GM21737 (cell line): ENCODE measurements at regions not wholly inside any gene's neighbourhood (a gene's known extent, or its start where the extent isn't known, plus 50 kb on each side); places are given as distances from the start of the nearest gene placed in this dataset.

Experiments used
- ATAC-seq: cut with Tn5 transposase; IDR thresholded peaks from one replicate; pipeline ENCODE4 v1.9.1; 2021; ENCODE audit warnings: mild to moderate bottlenecking, moderate library complexity; ENCODE audit not compliant: unreplicated experiment

DNA sequence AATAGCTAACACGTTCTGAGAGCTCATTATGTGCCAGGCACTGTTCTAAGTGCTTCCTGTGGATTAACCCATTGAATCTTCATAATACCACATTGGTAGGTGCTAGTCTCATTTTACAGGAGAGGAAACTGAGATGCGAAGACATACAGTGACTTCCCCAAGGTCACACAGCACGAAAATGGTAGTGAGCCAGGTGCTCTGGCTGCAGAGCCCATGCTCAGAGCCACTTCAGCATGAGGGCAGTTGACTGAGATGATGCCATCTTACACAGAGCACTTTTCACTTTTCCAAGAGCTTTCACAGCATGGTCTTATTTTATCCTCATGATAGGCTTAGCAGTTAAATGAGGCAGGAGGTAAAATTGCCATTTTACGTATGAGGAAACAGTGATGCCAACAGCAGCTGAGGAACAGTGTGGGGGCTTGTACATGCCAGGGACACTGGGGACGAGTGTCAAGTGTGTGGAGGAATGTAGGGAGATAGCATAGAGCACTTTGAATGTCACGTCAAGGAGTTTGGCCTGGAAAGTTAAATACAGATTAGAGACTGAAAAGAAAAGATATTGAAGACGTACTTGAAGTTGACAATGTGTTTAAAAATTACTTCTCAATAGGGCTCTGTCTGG, 180.0 kb downstream of the KIF4B start:
- ATAC-seq: no peak

DNA sequence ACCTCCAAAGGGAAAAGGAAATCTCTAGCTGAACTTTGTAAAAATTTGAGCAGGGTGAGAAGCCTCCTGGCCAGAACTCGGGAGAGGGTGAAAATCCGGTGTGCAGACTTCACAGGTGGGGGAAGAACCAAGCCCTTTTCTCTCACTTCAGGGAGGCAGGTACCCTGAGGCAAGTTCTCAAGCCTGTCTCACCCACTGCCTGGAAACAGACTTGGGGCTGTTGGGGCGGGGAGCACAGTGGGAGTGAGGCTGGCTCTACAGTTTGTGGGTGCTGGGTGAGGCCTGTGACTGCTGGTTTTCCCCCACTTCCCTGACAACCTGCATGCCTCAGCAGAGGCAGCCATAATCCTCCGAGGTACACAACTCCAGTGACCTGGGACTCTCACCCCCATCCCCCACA, 187.1 kb downstream of the KIF4B start:
- no peak for ATAC-seq

- ATAC-seq: no peak
These were observed 198.2 kb downstream of the KIF4B start for GRCh38 chr5:155211764-155212163.

DNA sequence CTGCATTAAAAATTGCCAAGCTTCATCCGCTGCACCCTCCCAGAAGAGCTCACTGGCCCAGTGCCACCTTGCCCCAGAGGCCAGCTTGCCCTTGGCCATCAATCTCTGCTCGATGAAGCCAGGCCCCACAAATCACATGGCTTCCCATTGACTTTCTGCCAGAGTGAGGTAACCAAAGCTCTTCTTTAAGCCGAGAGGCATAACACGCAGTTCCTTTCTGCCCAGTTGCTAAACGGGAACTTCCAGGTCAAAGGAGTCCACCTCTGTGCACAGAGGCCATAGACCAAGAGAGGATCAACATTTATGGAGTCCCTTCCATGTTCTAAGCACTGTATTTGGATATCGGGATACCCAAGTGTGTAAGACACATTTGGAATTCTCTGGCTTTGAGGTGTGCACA, 208.8 kb downstream of the KIF4B start:
- ATAC-seq: no peak

DNA sequence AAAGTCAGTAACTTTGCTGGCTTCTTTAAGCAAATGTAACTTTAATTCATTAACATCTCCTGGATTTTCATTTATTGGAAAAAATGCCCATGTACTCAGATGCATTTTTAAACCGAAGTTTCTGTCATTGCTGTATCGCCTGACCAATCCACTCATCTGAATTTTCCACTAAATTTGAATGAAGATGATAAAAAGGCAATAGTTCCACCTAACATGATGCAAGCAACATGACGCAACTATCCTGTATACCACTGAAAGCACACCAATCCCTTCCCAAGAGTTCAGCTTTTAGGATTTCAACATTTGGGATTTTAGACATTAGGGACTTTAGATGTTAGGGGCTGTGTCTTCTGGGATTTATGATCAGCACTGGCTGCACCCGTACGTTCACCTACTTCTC, 215.6 kb downstream of the KIF4B start:
- ATAC-seq: no peak

GRCh38 chr5:155239803-155240202, 226.2 kb downstream of the KIF4B start:
- no peak for ATAC-seq

GRCh38 chr5:155250596-155250995, 237.0 kb downstream of the KIF4B start:
- no peak for ATAC-seq

- no peak for ATAC-seq
These were observed 238.5 kb downstream of the KIF4B start for GRCh38 chr5:155252025-155252424.

DNA sequence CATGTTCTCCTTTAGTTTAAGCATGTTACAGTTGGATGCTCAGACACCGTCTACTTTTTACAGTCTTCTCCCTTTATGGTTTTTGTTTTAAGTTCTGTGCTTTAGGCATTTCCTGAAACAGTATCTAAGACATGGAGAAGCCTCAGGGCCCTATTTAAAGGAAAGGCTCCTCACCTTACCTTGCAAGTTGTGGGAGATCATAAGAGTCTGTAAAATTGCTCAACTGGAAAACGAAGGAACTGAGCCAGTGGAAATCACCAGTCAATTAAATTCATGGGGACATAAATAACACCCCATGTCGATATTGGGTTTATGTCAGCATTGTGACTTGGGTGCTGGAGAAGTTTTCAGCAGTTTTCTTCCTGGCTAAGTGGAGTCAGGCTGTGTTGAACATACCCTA, 239.2 kb downstream of the KIF4B start:
- ATAC-seq: no peak

- ATAC-seq: no peak
These were observed 240.8 kb downstream of the KIF4B start for GRCh38 chr5:155254399-155254798.

DNA sequence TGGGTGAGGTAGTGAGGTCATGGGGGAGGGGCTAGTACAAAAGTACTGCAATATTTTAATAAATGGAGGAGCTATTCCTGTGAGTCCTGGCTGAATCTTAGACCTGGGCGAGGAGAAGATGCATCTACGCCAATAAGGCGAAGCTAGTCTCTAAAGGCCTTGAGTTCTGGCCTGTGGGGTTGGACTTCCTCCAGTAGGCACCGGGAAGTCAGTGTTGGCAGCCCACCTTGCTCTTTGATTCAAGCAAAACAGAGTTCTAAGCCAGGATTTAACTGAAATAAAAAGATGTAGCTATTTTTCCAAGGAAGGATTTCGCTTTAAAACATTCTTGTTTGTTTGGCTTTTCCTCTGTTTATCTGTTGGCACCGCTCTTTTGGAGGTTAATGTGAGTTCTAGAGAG, 244.6 kb downstream of the KIF4B start:
- no peak for ATAC-seq

- no peak for ATAC-seq
These were observed 246.1 kb downstream of the KIF4B start for GRCh38 chr5:155259648-155260047.

- no peak for ATAC-seq
These were observed 247.2 kb downstream of the KIF4B start for GRCh38 chr5:155260798-155261197.

GRCh38 chr5:155263381-155263780, 249.8 kb downstream of the KIF4B start:
- ATAC-seq: no peak

DNA sequence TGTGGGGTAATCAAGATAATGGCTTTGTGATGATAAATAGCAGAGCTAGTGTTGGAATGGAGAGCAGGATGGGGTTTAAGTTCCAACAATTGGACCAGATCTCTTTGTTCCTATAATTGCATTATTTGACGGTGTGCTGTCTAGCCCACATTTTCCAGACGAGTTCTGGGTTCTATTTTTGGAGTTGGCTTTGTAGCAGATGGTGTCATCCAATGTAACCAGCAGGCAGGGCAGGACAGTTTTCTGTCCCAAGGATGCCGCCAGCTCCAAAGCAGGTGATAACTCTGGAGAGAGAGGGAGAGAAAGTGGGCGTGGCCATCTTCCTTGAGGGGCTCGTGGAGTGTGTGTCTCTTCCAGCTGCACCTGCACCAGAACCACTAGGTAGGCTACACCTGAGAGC, 251.3 kb downstream of the KIF4B start:
- no peak for ATAC-seq

GRCh38 chr5:155268770-155269425, 255.3 kb downstream of the KIF4B start:
- no peak for ATAC-seq

DNA sequence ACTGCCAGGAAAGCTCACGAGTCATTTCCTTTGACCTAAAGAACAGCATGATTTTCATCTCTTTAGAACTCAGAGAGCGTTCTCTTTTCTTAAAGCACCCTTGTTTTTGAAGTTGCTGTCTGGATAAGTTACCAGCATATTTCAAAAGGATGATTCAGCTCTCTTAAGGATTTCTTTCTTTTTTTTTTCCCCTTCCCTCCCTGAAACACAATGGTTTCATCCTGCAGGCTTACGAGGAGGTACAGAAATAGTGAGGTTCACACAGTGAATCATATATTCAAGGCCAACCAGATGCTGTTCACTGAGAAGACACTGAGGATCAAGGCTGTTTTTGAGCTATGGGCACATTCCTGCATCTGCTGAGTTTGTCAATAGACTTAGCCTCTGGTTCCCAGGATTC, 257.2 kb downstream of the KIF4B start:
- no peak for ATAC-seq

GRCh38 chr5:155274484-155274883, 260.9 kb downstream of the KIF4B start:
- no peak for ATAC-seq

DNA sequence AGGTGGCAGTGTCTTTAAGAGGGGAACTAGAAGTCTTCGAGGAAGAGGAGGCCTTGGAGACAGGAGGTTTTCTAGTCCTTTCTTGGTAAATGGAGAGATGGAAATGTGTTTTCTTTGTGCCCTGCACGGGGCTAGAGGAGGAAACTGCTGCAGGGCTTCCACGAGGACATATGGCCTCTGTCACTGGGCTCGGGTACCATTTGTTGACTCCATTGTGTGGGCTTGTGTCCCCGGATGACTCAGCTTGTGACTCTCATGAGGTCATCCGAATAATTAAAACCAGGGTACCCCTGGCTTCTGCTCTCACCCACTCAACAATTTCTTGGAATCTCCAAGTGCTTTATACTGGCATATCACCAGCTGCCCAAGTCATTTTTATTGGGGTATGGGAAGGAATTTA, 261.7 kb downstream of the KIF4B start:
- no peak for ATAC-seq

DNA sequence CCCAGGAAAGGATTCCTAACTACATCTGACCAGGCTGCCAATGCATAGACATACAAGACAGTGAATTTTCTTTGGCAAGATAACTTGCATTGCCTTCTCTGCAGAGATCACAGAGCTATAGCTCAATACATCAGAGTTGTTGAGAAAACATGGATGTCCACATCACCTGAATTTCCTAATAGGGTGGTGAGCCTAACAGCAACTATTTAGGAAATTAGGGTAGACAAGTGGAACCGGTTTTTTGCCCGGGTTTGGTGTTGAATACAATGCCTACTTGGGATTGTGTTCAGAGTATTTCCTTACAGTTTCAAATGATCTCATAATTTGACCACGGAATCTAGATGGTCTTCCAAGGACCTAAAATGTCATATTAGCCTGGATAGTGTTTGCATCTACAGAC, 262.7 kb downstream of the KIF4B start:
- no peak for ATAC-seq

DNA sequence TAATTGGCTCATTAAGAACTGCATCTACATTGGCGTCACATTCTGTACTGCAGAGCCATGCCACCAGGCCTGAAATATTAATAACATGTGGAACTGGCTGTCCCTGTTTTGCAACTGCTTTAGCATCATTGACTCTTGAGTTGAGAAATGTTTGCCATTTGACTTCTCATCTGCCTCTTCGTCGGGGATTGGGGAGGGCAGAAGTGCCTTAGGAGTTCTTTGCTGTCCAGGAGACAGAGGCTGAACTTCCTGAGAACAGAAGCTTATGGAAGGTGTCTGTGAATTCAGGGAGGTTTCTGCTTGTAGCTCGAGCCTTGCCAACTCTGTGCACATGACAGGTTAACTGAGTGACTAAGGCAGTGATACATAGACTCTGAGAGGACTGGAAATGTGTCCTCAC, 265.0 kb downstream of the KIF4B start:
- ATAC-seq: no peak

DNA sequence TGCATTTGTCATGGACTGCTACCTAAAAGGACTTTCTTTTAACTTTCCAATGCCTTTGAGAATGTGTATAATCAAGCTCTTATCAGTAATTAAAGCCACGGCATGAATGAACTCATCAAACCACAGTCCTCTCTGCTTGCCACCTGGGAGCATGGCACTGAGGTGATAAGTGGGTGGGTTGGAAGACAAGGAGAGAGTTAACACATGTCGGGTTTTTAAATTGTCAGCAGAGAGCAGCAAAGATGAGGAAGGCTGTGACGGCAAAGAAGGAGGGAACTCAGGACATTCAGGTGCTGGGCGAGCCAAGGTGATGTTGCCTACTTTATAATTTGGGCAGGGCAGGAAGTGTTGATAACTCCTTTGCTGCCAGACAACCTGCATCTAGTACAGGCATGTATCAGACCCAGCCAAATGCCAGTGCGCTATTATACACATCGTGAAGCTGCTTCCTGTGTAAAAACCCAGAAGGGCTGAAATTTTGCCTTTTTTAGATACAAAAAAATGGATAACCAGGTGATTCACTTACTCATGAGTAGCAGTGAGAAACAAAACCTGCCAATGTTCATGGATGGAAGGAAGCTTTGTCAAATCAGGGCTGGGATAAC, 269.1 kb downstream of the KIF4B start:
- no peak for ATAC-seq

DNA sequence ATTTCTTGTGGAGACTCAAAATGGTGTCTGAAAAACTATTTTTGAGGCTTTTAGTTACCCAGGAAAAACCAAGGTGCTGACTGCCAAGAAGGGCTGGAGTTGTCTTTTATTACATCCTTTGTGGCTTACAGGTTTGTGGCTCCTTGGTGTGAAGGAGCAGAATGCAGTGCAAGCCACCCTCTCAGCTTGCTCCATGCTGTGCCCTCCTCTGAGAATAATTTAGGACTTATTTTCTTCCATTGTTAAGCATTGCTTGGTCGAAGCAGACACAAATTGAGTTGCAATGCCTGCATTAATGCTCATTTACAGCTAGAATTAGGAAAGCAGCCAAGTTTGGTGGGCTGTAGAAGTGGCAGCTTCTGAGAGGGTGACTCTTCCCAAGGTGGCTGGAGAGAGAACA, 272.2 kb downstream of the KIF4B start:
- no peak for ATAC-seq
